Stimulated activated naive B cell treated with anti-CD40 and anti-IgM and Interleukin-4, amounts not matched to agents 10 μg/mL and 1 μg/mL and 100 μg/mL, for 72 hours (primary cell): ENCODE measurements at regions not wholly inside any gene's neighbourhood (a gene's known extent, or its start where the extent isn't known, plus 50 kb on each side); places are given as distances from the start of the nearest gene placed in this dataset.

ENCODE experiments used
- ATAC-seq, 2 donors: fragments of 150-1000 bp; cut with Tn5 transposase; replicated peaks; 2 replicates each; pipeline ENCODE4 v1.10.0; 2021; ENCODE audit warnings: moderate library complexity in 1 of 2
- DNase-seq: peaks from one replicate; pipeline ENCODE4 v3.0.0; 2021
- H3K27ac Mint-ChIP-seq: one replicate; pipeline ENCODE4 v1.8.0; 2022; ENCODE audit warnings: mild to moderate bottlenecking, mixed read lengths
- H3K27me3 Mint-ChIP-seq, 2 donors: one replicate each; pipeline ENCODE4 v1.8.0; 2022; ENCODE audit warnings: mixed read lengths in 2 of 2
- H3K36me3 Mint-ChIP-seq, 2 donors: one replicate each; pipeline ENCODE4 v1.8.0; 2022; ENCODE audit warnings: mixed read lengths in 2 of 2, mild to moderate bottlenecking in 1 of 2
- H3K4me1 Mint-ChIP-seq, 2 donors: one replicate each; pipeline ENCODE4 v1.8.0; 2022; ENCODE audit warnings: mixed read lengths in 2 of 2, mild to moderate bottlenecking in 1 of 2
- H3K4me3 Mint-ChIP-seq, 2 donors: one replicate each; pipeline ENCODE4 v1.8.0; 2022; ENCODE audit warnings: mild to moderate bottlenecking in 2 of 2, mixed read lengths in 2 of 2, moderate library complexity in 1 of 2
- H3K9me3 Mint-ChIP-seq, 2 donors: one replicate each; pipeline ENCODE4 v1.8.0; 2022; ENCODE audit warnings: mixed read lengths in 2 of 2, mild to moderate bottlenecking in 1 of 2

GRCh38 chr2:221649051-221649775 is 77.1 kb upstream of the EPHA4 start:
- no peaks in the 10 kb centered on the region for H3K27me3 Mint-ChIP-seq
- H3K9me3 Mint-ChIP-seq: peaks cover 4 to 5% of the 10 kb centered on the region in 2 donors
- no peak overlapping the region for H3K27ac Mint-ChIP-seq
- no peak overlapping the region for H3K4me3 Mint-ChIP-seq
- no peak for DNase-seq
- no peak for ATAC-seq
- peaks cover 0 to 2% of the 10 kb centered on the region in 2 donors for H3K36me3 Mint-ChIP-seq
- H3K4me1 Mint-ChIP-seq: no peaks in the 10 kb centered on the region

- H3K4me1 Mint-ChIP-seq: no peaks in the 10 kb centered on the region
- peaks cover 0 to 4% of the 10 kb centered on the region in 2 donors for H3K27me3 Mint-ChIP-seq
- peaks cover 6 to 7% of the 10 kb centered on the region in 2 donors for H3K9me3 Mint-ChIP-seq
- no peak overlapping the region for H3K27ac Mint-ChIP-seq
- DNase-seq (no peak), ATAC-seq (no peak)
- H3K4me3 Mint-ChIP-seq: no peak overlapping the region
- peaks cover 0 to 2% of the 10 kb centered on the region in 2 donors for H3K36me3 Mint-ChIP-seq
Measured at GRCh38 chr2:221642447-221642846, 70.3 kb upstream of the EPHA4 start.

- Mint-ChIP-seq H3K4me3 (no peak overlapping the region), H3K27ac (no peak overlapping the region), H3K27me3 (peaks cover 0 to 4% of the 10 kb centered on the region in 2 donors), H3K36me3 (no peaks in the 10 kb centered on the region), H3K4me1 (no peaks in the 10 kb centered on the region), H3K9me3 (peaks cover 2 to 4% of the 10 kb centered on the region in 2 donors)
- DNase-seq: no peak
- no peak for ATAC-seq
Measured at GRCh38 chr2:221641181-221641871, 69.2 kb upstream of the EPHA4 start.

GRCh38 chr2:221640686-221641085 is 68.6 kb upstream of the EPHA4 start:
- ATAC-seq (no peak), DNase-seq (no peak)
- no peaks in the 10 kb centered on the region for H3K4me1 Mint-ChIP-seq
- no peaks in the 10 kb centered on the region for H3K36me3 Mint-ChIP-seq
- peaks cover 0 to 4% of the 10 kb centered on the region in 2 donors for H3K27me3 Mint-ChIP-seq
- no peak overlapping the region for H3K4me3 Mint-ChIP-seq
- no peak overlapping the region for H3K27ac Mint-ChIP-seq
- H3K9me3 Mint-ChIP-seq: peaks cover 2 to 4% of the 10 kb centered on the region in 2 donors

GRCh38 chr2:221637851-221638250 is 65.7 kb upstream of the EPHA4 start:
- no peak for ATAC-seq
- Mint-ChIP-seq H3K27me3 (peaks cover 0 to 4% of the 10 kb centered on the region in 2 donors), H3K4me1 (no peaks in the 10 kb centered on the region), H3K4me3 (no peak overlapping the region), H3K9me3 (peaks cover 2 to 4% of the 10 kb centered on the region in 2 donors), H3K27ac (no peak overlapping the region), H3K36me3 (no peaks in the 10 kb centered on the region)
- DNase-seq: no peak

- ATAC-seq: no peak
- H3K36me3 Mint-ChIP-seq: no peaks in the 10 kb centered on the region
- H3K27me3 Mint-ChIP-seq: no peaks in the 10 kb centered on the region
Measured at GRCh38 chr2:221635949-221636348, 63.8 kb upstream of the EPHA4 start.

GRCh38 chr2:221629468-221629867 is 57.4 kb upstream of the EPHA4 start:
- H3K36me3 Mint-ChIP-seq: no peaks in the 10 kb centered on the region
- H3K4me3 Mint-ChIP-seq: no peak overlapping the region
- H3K27me3 Mint-ChIP-seq: no peaks in the 10 kb centered on the region
- DNase-seq: no peak
- H3K27ac Mint-ChIP-seq: no peak overlapping the region
- no peaks in the 10 kb centered on the region for H3K9me3 Mint-ChIP-seq
- H3K4me1 Mint-ChIP-seq: no peaks in the 10 kb centered on the region
- ATAC-seq: no peak

More at GRCh38 chr2:221635949-221636348, 63.8 kb upstream of the EPHA4 start:
- Mint-ChIP-seq H3K9me3 (no peaks in the 10 kb centered on the region), H3K27ac (no peak overlapping the region), H3K4me3 (no peak overlapping the region), H3K4me1 (no peaks in the 10 kb centered on the region)
- DNase-seq: no peak

- peaks cover 0 to 4% of the 10 kb centered on the region in 2 donors for H3K9me3 Mint-ChIP-seq
- no peak for DNase-seq
- no peaks in the 10 kb centered on the region for H3K4me1 Mint-ChIP-seq
- H3K27ac Mint-ChIP-seq: no peak overlapping the region
- H3K36me3 Mint-ChIP-seq: no peaks in the 10 kb centered on the region
- no peak overlapping the region for H3K4me3 Mint-ChIP-seq
- H3K27me3 Mint-ChIP-seq: peaks cover 0 to 4% of the 10 kb centered on the region in 2 donors
- ATAC-seq: no peak
Measured at GRCh38 chr2:221624475-221624874, 52.4 kb upstream of the EPHA4 start.
